Esophagus squamous epithelium (tissue), 5 donors: ENCODE measurements at regions not wholly inside any gene's neighbourhood (a gene's known extent, or its start where the extent isn't known, plus 50 kb on each side); places are given as distances from the start of the nearest gene placed in this dataset.

Source experiments
- DNase-seq: peaks from one replicate; lab custom pipeline; 2025; lab: John Stamatoyannopoulos, UW
- H3K27ac ChIP-seq, 4 donors: fragments of 200-600 bp; sonication (generic); one replicate each; pipeline ENCODE4 v1.5.1; 2016 to 2019; ENCODE audit warnings: mild to moderate bottlenecking in 1 of 4
- H3K27me3 ChIP-seq, 4 donors: fragments of 200-600 bp; sonication (generic); 1 replicate in 3 of 4; 2 replicates in 1 of 4; pipeline versions ENCODE4 v1.5.1 to v1.6.0; 2017 to 2021; ENCODE audit warnings: antibody characterized with exemption in 1 of 4
- H3K36me3 ChIP-seq, 3 donors: fragments of 200-600 bp; sonication (generic); one replicate each; pipeline ENCODE4 v1.5.1; 2016 to 2019
- H3K4me1 ChIP-seq, 3 donors: fragments of 200-600 bp; sonication (generic); one replicate each; pipeline ENCODE4 v1.5.1; 2017 to 2019
- H3K4me3 ChIP-seq, 4 donors: fragments of 200-600 bp; sonication (generic); 1 replicate in 3 of 4; 2 replicates in 1 of 4; pipeline ENCODE4 v1.5.1; 2016 to 2019; ENCODE audit warnings: mild to moderate bottlenecking in 2 of 4, moderate library complexity in 1 of 4
- H3K9me3 ChIP-seq, 3 donors: fragments of 200-600 bp; sonication (generic); one replicate each; pipeline ENCODE4 v1.5.1; 2016 to 2019
- POLR2A ChIP-seq, 4 donors: fragments of 450-650 bp; IDR thresholded peaks; one replicate each; pipeline ENCODE4 v1.6.1; 2017; ENCODE audit warnings: antibody characterized with exemption in 4 of 4, mild to moderate bottlenecking in 4 of 4, moderate library complexity in 3 of 4
- WGBS, 2 donors: methylation state at CpG; one replicate each; pipeline ENCODE4 v1.1.5; 2018; 5-methylcytosine and 5-hydroxymethylcytosine counted together
- intact Hi-C: fragments of 100-400 bp; cut with DNase I; formaldehyde crosslinking; loops from one replicate; pipeline ENCODE4 v1.15.0; 2022
- TF ChIP-seq, protein P1 (sequence below), 6 experiments: fragments of 450-650 bp in 4 of 6; fragments of 200-600 bp in 2 of 6; sonication (generic) in 2 of 6; IDR thresholded peaks; one replicate each; pipeline ENCODE4 v1.5.1; 2016 to 2019; ENCODE audit warnings: antibody characterized with exemption in 6 of 6, mild to moderate bottlenecking in 4 of 6, moderate library complexity in 4 of 6
- donor health status: DM: yes; HTN: yes; CAD: no.

- DNase-seq: no peak
- no peak overlapping the region for H3K27ac ChIP-seq
- intact Hi-C loops: no loop called here
Measured at GRCh38 chr12:115223322-115223721, 539.3 kb upstream of the TBX3 start.

DNA sequence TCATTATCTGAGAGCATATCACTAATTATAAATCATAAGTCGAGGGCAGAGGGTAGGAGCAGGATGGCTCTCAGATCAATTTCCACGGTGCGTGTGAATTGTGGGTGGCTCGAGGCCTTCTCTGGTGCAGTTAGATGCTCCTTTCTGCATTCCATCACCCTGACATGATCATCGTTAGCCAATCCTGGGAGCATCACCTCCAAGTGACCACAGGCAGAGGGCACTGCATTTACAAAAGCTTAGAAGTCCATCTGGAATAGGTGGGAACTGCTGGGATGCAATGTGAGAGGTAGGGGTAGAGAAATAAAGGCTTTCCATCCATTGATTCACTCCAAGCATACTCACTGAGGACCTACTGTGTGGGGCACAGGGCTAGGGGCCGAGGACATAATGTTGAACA, 538.2 kb upstream of the TBX3 start:
- whole genome bisulfite sequencing, 2 donors: 66 to 84% methylated on average over 3 to 5 of the region's 6 CpGs
- H3K27me3 ChIP-seq: no peaks in the 10 kb centered on the region
- H3K4me1 ChIP-seq: peaks cover 0 to 3% (median 3%) of the 10 kb centered on the region in 3 donors
- DNase-seq: no peak
- H3K4me3 ChIP-seq: no peak overlapping the region
- no peak for TF ChIP-seq POLR2A (IDR thresholded peaks at IDR 0.05)
- TF ChIP-seq, protein P1, sequence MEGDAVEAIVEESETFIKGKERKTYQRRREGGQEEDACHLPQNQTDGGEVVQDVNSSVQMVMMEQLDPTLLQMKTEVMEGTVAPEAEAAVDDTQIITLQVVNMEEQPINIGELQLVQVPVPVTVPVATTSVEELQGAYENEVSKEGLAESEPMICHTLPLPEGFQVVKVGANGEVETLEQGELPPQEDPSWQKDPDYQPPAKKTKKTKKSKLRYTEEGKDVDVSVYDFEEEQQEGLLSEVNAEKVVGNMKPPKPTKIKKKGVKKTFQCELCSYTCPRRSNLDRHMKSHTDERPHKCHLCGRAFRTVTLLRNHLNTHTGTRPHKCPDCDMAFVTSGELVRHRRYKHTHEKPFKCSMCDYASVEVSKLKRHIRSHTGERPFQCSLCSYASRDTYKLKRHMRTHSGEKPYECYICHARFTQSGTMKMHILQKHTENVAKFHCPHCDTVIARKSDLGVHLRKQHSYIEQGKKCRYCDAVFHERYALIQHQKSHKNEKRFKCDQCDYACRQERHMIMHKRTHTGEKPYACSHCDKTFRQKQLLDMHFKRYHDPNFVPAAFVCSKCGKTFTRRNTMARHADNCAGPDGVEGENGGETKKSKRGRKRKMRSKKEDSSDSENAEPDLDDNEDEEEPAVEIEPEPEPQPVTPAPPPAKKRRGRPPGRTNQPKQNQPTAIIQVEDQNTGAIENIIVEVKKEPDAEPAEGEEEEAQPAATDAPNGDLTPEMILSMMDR (IDR thresholded peaks at IDR 0.05): no peak
- H3K36me3 ChIP-seq: no peaks in the 10 kb centered on the region
- no peak overlapping the region for H3K27ac ChIP-seq
- H3K9me3 ChIP-seq: no peaks in the 10 kb centered on the region
- intact Hi-C loops: no loop called here

More at GRCh38 chr12:115223322-115223721, 539.3 kb upstream of the TBX3 start:
- peaks cover 0 to 10% (median 3%) of the 10 kb centered on the region in 3 donors for H3K4me1 ChIP-seq
- no peaks in the 10 kb centered on the region for H3K36me3 ChIP-seq
- WGBS, 2 donors: 73 to 85% methylated on average over 2 to 4 of the region's 4 CpGs
- no peaks in the 10 kb centered on the region for H3K9me3 ChIP-seq
- no peak for TF ChIP-seq POLR2A (IDR thresholded peaks at IDR 0.05)
- TF ChIP-seq, protein P1 (IDR thresholded peaks at IDR 0.05): no peak
- H3K4me3 ChIP-seq: no peak overlapping the region
- no peaks in the 10 kb centered on the region for H3K27me3 ChIP-seq

DNA sequence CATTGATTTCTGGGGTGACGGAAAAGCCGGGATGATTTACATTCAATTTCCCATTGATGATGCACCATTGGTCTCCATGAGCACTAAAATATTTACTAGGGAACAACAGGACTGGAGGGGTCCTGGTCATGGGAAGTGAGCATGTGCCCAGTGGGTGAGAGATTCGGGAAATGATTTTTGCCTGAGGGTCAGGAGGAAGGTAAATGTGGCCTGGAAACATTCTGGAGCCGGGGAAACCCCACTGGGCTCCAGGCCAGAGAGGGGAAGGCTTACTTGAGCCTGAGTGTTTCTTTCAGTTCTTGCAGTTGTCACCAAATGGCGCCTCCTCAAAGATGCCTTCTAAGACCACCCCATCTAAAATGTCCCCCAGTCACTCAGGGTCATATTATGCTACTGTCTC, 532.3 kb upstream of the TBX3 start:
- H3K27ac ChIP-seq: no peak overlapping the region
- intact Hi-C loops: no loop called here
- H3K9me3 ChIP-seq: no peaks in the 10 kb centered on the region
- no peaks in the 10 kb centered on the region for H3K36me3 ChIP-seq
- no peaks in the 10 kb centered on the region for H3K27me3 ChIP-seq
- no peak for DNase-seq
- H3K4me1 ChIP-seq: peaks cover 0 to 8% (median 0%) of the 10 kb centered on the region in 3 donors
- WGBS, 2 donors: 50 to 62% methylated on average over 4 to 5 of the region's 5 CpGs
- TF ChIP-seq POLR2A (IDR thresholded peaks at IDR 0.05): no peak
- TF ChIP-seq, protein P1 (IDR thresholded peaks at IDR 0.05): no peak
- no peak overlapping the region for H3K4me3 ChIP-seq

DNA sequence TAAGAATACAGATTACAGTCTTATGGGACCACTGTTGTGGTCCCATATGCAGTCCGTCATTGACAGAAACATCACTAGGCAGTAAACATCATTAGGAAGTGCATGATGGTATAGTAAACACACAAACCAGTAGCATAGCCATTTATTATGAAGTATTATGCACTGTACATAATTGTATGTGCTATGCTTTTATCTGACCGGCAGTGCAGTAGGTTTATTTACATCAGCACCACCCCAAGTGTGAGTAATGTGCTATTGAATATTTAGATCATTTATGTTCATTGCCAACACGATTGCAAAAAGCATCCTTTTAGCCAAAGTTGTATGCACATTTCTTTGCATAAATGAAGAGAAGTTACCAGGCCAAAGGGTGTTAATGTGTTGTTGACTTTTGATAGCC, 531.6 kb upstream of the TBX3 start:
- Histone ChIP-seq H3K36me3 (no peaks in the 10 kb centered on the region), H3K27ac (no peak overlapping the region), H3K27me3 (no peaks in the 10 kb centered on the region), H3K9me3 (no peaks in the 10 kb centered on the region), H3K4me1 (peaks cover 0 to 8% (median 0%) of the 10 kb centered on the region in 3 donors), H3K4me3 (no peak overlapping the region)
- intact Hi-C loops: no loop called here
- 58 to 59% methylated on average over 3 of the region's 3 CpGs for WGBS, 2 donors
- DNase-seq: no peak
- TF ChIP-seq POLR2A (IDR thresholded peaks at IDR 0.05): no peak
- TF ChIP-seq, protein P1 (IDR thresholded peaks at IDR 0.05): no peak

- DNase-seq: no peak
- no peak overlapping the region for H3K4me3 ChIP-seq
- WGBS, 2 donors: 14 to 22% methylated on average over 3 to 5 of the region's 6 CpGs
- TF ChIP-seq, protein P1 (IDR thresholded peaks at IDR 0.05): no peak
- TF ChIP-seq POLR2A (IDR thresholded peaks at IDR 0.05): no peak
- H3K4me1 ChIP-seq: peaks cover 0 to 8% (median 0%) of the 10 kb centered on the region in 3 donors
- peak overlapping the region in 2 of 4 donors; percentile 6 to 17 for H3K27ac ChIP-seq
- no peaks in the 10 kb centered on the region for H3K27me3 ChIP-seq
- intact Hi-C loops: no loop called here
- no peaks in the 10 kb centered on the region for H3K36me3 ChIP-seq
- H3K9me3 ChIP-seq: no peaks in the 10 kb centered on the region
Measured at GRCh38 chr12:115213538-115214016, 529.6 kb upstream of the TBX3 start.
